ENCODE measurements at regions not wholly inside any gene's neighbourhood (a gene's known extent, or its start where the extent isn't known, plus 50 kb on each side); places are given as distances from the start of the nearest gene placed in this dataset.
"Not testable (repeated sequence)": the region's sequence is repeated elsewhere in the genome, so short reads cannot be mapped to it uniquely, and the experiment has no call there.

- TF ChIP-seq CTCF (conservative IDR thresholded peaks at IDR 0.05 in 1 of 2, IDR thresholded peaks at IDR 0.05 in 1 of 2; ENCODE audit: extremely low read depth in 1 of 2, insufficient read depth in 1 of 2, low read depth in 1 of 2, low read length in 2 of 2); EZH2 (IDR thresholded peaks at IDR 0.05; ENCODE audit: borderline replicate concordance, low read length): not testable (repeated sequence)
Observed at GRCh38 chr1:146604681-146605080, 333.4 kb upstream of the NBPF12 start.
